NT2/D1 (cell line): ENCODE measurements at regions not wholly inside any gene's neighbourhood (a gene's known extent, or its start where the extent isn't known, plus 50 kb on each side); places are given as distances from the start of the nearest gene placed in this dataset.

Source experiments
- YY1 ChIP-seq: IDR thresholded peaks from 2 replicates; pipeline ENCODE4 v1.6.1; 2011; ENCODE audit not compliant: insufficient read length, insufficient read depth
- ZNF274 ChIP-seq: IDR thresholded peaks from 2 replicates; pipeline ENCODE4 v1.6.1; 2011; ENCODE audit warnings: mild to moderate bottlenecking, low read depth, low read length

- TF ChIP-seq YY1 (no peak), ZNF274 (no peak)
These were observed 655.9 kb upstream of the EYS start for GRCh38 chr6:66362888-66363287.
